ENCODE measurements at regions not wholly inside any gene's neighbourhood (a gene's known extent, or its start where the extent isn't known, plus 50 kb on each side); places are given as distances from the start of the nearest gene placed in this dataset.
A peak's percentile ranks its signal among the peaks of the same experiment; 100 is the strongest.

- no peak for DNase-seq
These were observed 152.1 kb upstream of the THRB start for GRCh38 chr3:24646790-24647189.

- no peak for DNase-seq
These were observed 153.4 kb upstream of the THRB start for GRCh38 chr3:24648063-24648462.

- no peak for DNase-seq
These were observed 156.2 kb upstream of the THRB start for GRCh38 chr3:24650839-24651238.

- DNase-seq = no peak
These were observed 163.3 kb upstream of the THRB start for GRCh38 chr3:24657870-24658510.

GRCh38 chr3:24661175-24661584, 166.5 kb upstream of the THRB start:
- no peak for DNase-seq

- no peak for DNase-seq
These were observed 168.0 kb upstream of the THRB start for GRCh38 chr3:24662449-24663345.

- no peak for DNase-seq
These were observed 168.8 kb upstream of the THRB start for GRCh38 chr3:24663406-24663805.

GRCh38 chr3:24668039-24668438, 173.4 kb upstream of the THRB start:
- DNase-seq = no peak

GRCh38 chr3:24670871-24671270, 176.2 kb upstream of the THRB start:
- no peak for DNase-seq

GRCh38 chr3:24673596-24673995, 178.9 kb upstream of the THRB start:
- DNase-seq = no peak

GRCh38 chr3:24674261-24674660, 179.6 kb upstream of the THRB start:
- no peak for DNase-seq

GRCh38 chr3:24678021-24678420, 183.4 kb upstream of the THRB start:
- no peak for DNase-seq

- DNase-seq = peak; percentile 34
These were observed 183.8 kb upstream of the THRB start for GRCh38 chr3:24678421-24678865.

- no peak for DNase-seq
These were observed 184.8 kb upstream of the THRB start for GRCh38 chr3:24679429-24679828.

GRCh38 chr3:24680214-24680967, 185.7 kb upstream of the THRB start:
- peak; percentile 83 for DNase-seq

GRCh38 chr3:24682141-24682547, 187.5 kb upstream of the THRB start:
- no peak for DNase-seq

GRCh38 chr3:24683090-24683489, 188.4 kb upstream of the THRB start:
- no peak for DNase-seq

- no peak for DNase-seq
These were observed 189.2 kb upstream of the THRB start for GRCh38 chr3:24683633-24684384.

- no peak for DNase-seq
These were observed 189.9 kb upstream of the THRB start for GRCh38 chr3:24684506-24685023.

GRCh38 chr3:24686808-24687207, 192.2 kb upstream of the THRB start:
- peak; percentile 32 for DNase-seq

- DNase-seq = no peak
These were observed 193.0 kb upstream of the THRB start for GRCh38 chr3:24687671-24688070.

- no peak for DNase-seq
These were observed 193.9 kb upstream of the THRB start for GRCh38 chr3:24688446-24689148.
